ENCODE measurements at regions not wholly inside any gene's neighbourhood (a gene's known extent, or its start where the extent isn't known, plus 50 kb on each side); places are given as distances from the start of the nearest gene placed in this dataset.
"Not testable (repeated sequence)": the region's sequence is repeated elsewhere in the genome, so short reads cannot be mapped to it uniquely, and the experiment has no call there.

DNA sequence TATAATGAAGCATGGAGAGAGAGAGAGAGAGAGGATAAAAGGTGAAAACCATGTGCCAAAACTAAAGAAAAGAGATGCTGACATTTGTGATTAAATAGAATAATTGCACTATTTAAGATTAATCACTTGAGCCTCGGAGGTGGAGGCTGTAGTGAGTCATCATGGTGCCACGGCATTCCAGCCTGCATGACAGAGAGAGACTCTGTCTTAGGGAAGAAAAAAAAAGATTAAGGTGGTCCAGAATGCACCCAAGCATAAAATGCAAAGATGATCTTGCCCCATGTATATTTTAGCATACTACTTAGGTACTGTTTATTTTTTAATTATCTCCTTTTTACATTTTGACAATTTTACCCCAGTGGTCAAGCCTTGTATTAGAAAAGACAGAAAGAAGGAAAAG, 742.5 kb downstream of the SPATA31A1 start:
- not testable (repeated sequence) for DNase-seq

DNA sequence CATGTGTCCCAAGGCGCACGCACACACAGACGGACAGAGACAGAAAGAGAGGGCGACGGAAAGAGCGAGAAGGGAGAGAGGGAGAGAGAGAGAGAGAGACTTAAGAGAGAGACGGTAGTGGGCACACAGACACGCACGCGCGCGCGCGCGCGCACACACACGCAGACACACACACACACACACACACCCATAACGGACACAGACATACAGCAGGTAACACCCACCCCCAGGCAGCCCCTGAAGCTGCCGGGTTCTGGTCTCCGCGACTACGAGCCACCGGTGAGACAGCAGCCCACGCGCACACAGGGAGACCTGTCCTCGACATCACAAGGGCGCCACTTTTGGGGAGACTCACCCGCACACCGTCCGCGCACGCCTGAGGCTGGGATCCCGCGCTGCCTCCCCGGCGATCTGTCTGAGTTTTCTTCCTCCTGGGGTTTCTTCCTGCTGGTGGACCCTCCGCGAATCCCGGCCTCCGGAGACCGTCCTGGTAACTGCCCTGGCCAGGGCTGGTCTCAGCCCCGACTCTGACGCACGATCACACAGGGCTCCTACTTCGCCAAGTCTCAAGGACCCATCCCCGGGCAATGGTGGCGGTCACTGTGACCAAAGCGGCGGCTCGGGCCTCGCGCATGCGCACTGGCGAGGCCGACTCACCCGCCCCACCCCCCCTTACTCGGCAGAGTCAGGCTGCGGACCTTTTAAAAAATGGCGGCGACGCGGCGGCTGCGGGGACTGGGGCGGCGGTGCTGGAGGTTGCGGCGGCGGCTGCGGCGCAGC, 750.7 kb downstream of the SPATA31A1 start:
- peak; percentile 24 for DNase-seq

- not testable (repeated sequence) for DNase-seq
These were observed 751.3 kb downstream of the SPATA31A1 start for GRCh38 chr9:40106783-40107248.

DNA sequence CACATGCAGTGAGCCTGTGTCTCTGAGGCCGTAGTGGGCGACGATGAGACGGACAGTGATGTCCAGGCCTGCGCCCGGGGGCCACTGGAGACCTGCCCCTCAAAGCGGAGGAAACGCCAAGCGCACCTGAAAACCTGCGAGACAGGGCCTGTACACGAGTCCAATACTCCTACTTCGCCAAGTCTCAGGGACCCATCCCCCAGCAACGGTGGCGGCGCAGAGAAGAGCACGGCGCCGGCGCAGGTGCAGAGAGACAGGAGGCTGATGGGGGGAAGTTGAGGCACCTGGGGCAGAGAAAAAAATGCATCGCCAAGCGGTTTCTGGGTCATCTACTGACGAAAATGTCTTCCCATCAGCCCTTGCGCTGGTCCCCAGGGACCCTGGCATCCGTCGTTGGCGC, 751.8 kb downstream of the SPATA31A1 start:
- DNase-seq, result not testable (repeated sequence)

GRCh38 chr9:40108465-40108864, 753.0 kb downstream of the SPATA31A1 start:
- DNase-seq, result not testable (repeated sequence)

GRCh38 chr9:40110751-40111150, 755.3 kb downstream of the SPATA31A1 start:
- DNase-seq, result not testable (repeated sequence)

GRCh38 chr9:40111571-40111970, 756.1 kb downstream of the SPATA31A1 start:
- DNase-seq, result not testable (repeated sequence)

DNA sequence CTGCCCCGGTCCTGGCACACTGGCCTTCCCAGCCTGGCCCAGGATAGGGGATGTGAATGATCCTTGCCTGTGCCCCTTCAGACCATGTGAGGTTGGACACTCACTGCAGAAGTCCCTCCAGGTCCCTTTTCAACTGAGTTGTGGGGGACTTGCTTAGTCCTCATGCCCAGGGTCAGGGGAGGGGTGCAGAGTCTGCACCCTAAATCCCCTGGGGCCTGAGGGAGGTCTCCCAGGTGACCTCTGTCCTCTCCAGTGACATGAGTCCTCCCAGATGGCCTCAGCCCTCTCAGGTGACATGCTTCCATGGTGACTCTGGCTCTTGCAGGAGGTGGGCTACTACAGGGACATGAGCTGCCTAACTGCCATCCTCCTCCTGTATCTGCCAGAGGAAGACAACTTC, 775.1 kb downstream of the SPATA31A1 start:
- DNase-seq, result not testable (repeated sequence)

DNA sequence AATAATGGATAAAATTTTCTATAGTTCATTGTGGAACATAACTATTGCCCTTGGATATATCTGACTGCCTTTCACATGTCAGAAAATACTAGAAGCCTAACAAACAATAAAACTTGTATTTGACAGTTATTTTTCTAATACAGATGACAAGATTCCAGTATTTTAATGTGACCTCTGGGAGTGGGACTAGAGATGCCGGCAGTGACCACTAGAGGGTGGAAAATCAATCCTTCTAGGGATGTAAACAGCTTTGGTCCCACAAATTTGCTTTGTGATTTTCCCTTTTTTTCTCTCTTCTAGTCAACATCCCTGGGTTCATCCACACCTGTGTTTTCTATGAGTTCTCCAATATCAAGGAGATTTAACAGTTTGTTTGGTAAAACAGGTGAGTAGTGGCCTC, 813.7 kb downstream of the SPATA31A1 start:
- DNase-seq, result not testable (repeated sequence)

DNA sequence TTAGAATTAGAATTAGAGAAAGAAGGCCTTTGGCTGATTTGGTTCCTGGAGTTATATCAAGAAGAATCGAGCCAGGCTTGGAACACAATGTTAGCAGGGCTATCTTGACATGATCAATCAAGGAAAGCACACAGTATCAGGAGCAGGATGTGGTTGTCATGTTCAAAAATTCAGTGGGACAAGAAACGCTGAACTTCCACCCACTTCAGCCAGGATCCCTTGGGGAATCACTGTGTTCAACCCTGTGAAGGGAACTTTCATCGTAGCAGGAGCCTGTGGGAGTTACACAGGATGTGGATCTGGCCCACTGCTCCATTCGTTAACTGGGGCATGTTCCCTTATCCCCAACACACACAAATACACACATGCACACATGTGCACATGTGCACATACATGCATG, 817.8 kb downstream of the SPATA31A1 start:
- DNase-seq, result not testable (repeated sequence)

GRCh38 chr9:40174035-40174434, 818.6 kb downstream of the SPATA31A1 start:
- not testable (repeated sequence) for DNase-seq

GRCh38 chr9:40177403-40177802, 821.9 kb downstream of the SPATA31A1 start:
- DNase-seq, result not testable (repeated sequence)

DNA sequence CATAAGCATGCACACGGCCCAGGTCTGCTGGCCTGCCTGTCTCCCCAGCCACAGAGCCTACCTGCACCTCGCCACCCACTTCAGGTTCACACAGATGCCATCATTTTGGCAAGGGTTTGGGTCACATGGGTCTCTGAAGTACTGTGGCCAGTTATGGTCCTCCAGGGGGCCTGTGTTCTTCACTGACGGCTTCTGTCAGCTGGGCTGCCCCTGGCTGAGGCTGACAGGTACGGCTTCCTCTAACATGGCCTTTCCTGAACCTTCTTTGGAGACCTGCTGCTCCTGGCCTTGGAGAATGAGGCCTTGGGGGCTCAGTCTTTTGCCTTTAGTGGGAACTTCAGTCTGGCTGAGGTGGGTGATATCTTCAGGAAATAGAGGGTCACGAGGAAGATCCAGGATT, 835.9 kb downstream of the SPATA31A1 start:
- not testable (repeated sequence) for DNase-seq

DNA sequence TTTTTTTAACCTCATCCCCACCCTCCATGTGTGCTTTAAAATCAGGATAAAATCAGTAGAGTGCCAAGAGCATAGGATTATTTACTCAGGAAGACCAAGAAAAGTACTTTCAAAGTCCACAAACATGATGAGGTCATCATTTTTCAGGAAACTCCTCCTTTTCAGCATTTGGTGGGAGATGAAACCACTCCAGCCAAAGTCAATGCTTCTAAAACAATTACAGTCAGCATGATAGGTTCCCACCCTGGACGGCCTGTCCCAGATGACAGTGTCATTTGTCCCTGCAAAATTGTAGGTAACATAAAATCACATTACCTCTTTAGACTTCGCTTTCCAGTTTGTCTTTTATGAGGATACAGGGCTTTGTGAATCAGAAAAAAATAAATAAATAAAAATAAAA, 836.7 kb downstream of the SPATA31A1 start:
- DNase-seq, result not testable (repeated sequence)

GRCh38 chr9:40196165-40196714, 840.8 kb downstream of the SPATA31A1 start:
- DNase-seq, result peak; percentile 19

DNA sequence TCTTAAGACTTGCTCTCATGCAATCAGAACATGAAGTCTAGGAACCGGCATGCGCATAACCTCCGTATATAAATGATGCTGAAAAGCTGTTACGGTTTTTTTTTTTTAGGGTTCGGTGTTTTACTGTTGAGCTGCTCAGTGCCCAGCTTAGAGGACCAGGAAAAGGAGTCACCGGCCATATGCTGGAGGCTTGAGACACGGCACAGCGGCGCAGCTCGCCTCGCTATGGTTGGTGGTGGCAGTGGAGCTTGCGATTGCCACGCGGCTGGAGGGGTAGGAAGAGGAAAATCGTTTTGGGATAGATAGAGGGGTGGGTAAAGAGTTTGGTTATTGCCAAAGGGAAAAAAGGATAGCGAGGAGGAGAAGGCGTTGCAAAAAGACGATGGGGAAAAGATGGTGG, 841.3 kb downstream of the SPATA31A1 start:
- not testable (repeated sequence) for DNase-seq

DNA sequence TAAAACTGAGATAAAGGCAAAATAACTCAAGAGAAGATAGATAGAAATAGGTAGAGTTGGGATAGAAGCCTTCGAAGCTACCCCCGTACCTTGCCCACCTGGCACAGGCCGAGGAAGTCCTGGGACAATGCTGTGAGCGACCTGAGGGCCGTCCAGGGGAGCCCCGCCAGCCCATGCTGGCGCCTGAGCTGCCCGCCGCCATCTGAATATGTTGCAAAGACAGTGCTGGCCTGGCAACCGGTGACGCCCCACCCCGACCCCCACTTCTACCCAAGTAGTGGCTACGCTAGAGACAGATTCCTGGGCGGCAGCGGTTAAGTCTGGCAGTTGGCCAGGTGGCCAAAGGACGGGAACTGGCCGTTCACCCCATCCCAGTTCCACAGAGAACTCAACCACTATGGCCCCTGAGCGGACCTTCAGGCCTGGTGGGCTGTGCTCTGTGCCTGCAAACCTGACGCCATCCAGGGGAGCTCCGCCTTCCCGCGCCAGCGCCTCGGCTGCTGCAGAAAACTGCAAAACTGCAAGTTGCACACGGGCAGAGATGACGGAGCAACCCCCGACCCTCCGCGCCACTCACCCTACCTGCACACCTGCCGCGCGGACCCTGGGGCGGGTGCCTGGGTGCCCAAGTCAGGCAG, 866.2 kb downstream of the SPATA31A1 start:
- not testable (repeated sequence) for DNase-seq

DNA sequence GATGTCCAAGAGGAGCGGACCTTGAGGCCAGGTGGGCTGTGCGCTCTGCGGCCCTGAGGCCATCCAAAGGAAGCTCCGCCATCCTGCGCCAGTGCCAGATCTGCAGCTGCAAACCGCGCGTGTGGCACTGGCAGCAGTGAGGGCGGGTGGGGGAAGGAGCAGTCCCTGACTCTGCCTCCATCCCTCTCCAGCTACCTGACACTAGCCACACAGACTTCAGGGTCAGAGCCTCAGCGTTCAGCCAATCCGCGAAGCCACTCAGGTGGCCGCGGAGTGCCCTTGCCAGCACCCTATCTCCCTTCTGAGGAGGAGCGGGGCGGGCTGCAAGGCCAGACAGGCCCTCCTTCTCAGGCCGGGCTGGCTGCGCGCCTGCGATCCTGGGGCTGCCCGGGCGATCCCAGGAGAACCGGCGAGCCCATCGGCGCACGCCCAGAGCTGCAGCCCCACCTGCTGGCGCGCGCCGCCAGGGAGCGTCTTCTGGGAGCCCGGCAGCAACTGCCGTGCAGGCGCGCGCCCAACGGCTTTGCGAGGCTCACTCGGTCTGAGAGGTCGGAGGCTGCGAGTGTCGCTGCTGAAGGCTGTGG, 867.2 kb downstream of the SPATA31A1 start:
- not testable (repeated sequence) for DNase-seq

DNA sequence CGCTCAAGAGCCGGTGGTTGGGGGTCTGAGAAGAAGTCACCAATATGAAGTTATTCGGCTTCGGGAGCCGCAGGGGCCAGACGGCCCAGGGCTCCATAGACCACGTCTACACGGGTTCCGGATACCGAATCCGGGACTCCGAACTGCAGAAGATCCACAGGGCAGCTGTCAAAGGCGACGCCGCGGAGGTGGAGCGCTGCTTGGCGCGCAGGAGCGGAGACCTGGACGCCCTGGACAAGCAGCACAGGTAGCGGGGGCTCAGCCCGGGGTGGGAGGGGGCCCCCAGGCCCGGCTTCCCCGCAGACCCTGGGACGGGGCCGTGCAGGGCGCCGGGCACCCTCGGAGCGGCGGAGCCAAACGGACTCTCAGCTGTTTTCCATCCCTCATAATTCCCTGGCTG, 867.9 kb downstream of the SPATA31A1 start:
- DNase-seq, result not testable (repeated sequence)

All from hematopoietic multipotent progenitor cell treated with erythropoietin and hydrocortisone succinate and interleukin-3 and kit ligand, for 4 days (in vitro differentiated cells).